H9 (cell line): ENCODE measurements at regions not wholly inside any gene's neighbourhood (a gene's known extent, or its start where the extent isn't known, plus 50 kb on each side); places are given as distances from the start of the nearest gene placed in this dataset.
A peak's percentile ranks its signal among the peaks of the same experiment; 100 is the strongest.

Source experiments
- DNase-seq: peaks from one replicate; pipeline ENCODE4 v3.0.0-alpha.2; 2017
- H2AFZ ChIP-seq: one replicate; pipeline ENCODE4 v1.6.1; 2013; ENCODE audit warnings: mild to moderate bottlenecking, low read length, control low read depth, moderate library complexity
- H2AK5ac ChIP-seq: 2 replicates; pipeline ENCODE4 v1.6.1; 2013; ENCODE audit warnings: low read length, control low read depth, mixed read lengths; ENCODE audit not compliant: insufficient read length
- H2BK120ac ChIP-seq: one replicate; pipeline ENCODE4 v1.6.1; 2013; ENCODE audit warnings: low read depth, mild to moderate bottlenecking, low read length, control low read depth, inconsistent platforms; ENCODE audit not compliant: poor library complexity, severe bottlenecking
- H2BK12ac ChIP-seq: 2 replicates; pipeline ENCODE4 v1.6.1; 2013; ENCODE audit warnings: low read length, control low read depth, mixed read lengths, low read depth; ENCODE audit not compliant: insufficient read length
- H2BK15ac ChIP-seq: 2 replicates; pipeline ENCODE4 v1.6.1; 2013; ENCODE audit warnings: low read depth, low read length, control low read depth
- H2BK20ac ChIP-seq: one replicate; pipeline ENCODE4 v1.6.1; 2013; ENCODE audit warnings: low read depth, mild to moderate bottlenecking, low read length, control low read depth, inconsistent platforms; ENCODE audit not compliant: poor library complexity, severe bottlenecking
- H2BK5ac ChIP-seq: 2 replicates; pipeline ENCODE4 v1.6.1; 2013; ENCODE audit warnings: low read length, control low read depth, mixed read lengths; ENCODE audit not compliant: insufficient read length
- H3K14ac ChIP-seq: 2 replicates; pipeline ENCODE4 v1.6.1; 2013; ENCODE audit warnings: low read length, control low read depth; ENCODE audit not compliant: insufficient read depth
- H3K18ac ChIP-seq: 2 replicates; pipeline ENCODE4 v1.6.1; 2013; ENCODE audit warnings: low read depth, mild to moderate bottlenecking, mixed read lengths, low read length, control low read depth; ENCODE audit not compliant: insufficient read length
- H3K23ac ChIP-seq: 2 replicates; pipeline ENCODE4 v1.6.1; 2013; ENCODE audit warnings: low read length, control low read depth, mixed read lengths, low read depth; ENCODE audit not compliant: insufficient read length
- H3K23me2 ChIP-seq: 2 replicates; pipeline ENCODE4 v1.6.1; 2013; ENCODE audit warnings: low read depth, mild to moderate bottlenecking, mixed read lengths, low read length, control low read depth; ENCODE audit not compliant: insufficient read length, poor library complexity, severe bottlenecking
- H3K27ac ChIP-seq: 2 replicates; pipeline ENCODE4 v1.5.1; 2013; ENCODE audit warnings: low read length, control low read depth, mixed read lengths, low read depth; ENCODE audit not compliant: insufficient read length
- H3K27me3 ChIP-seq: 2 replicates; pipeline ENCODE4 v1.6.1; 2013; ENCODE audit warnings: low read length, control low read depth, inconsistent platforms; ENCODE audit not compliant: insufficient read depth
- H3K4ac ChIP-seq: 2 replicates; pipeline ENCODE4 v1.6.1; 2013; ENCODE audit warnings: low read depth, mild to moderate bottlenecking, control low read depth, inconsistent platforms, low read length, moderate library complexity
- H3K4me1 ChIP-seq: 2 replicates; pipeline ENCODE4 v1.6.1; 2013; ENCODE audit warnings: low read length, control low read depth, inconsistent platforms; ENCODE audit not compliant: insufficient read depth
- H3K4me2 ChIP-seq: 2 replicates; pipeline ENCODE4 v1.6.1; 2013; ENCODE audit warnings: low read length, control low read depth, mixed read lengths; ENCODE audit not compliant: insufficient read length, insufficient read depth
- H3K56ac ChIP-seq: 2 replicates; pipeline ENCODE4 v1.6.1; 2013; ENCODE audit warnings: low read depth, mild to moderate bottlenecking, mixed read lengths, low read length, control low read depth; ENCODE audit not compliant: insufficient read length
- H3K79me1 ChIP-seq: 2 replicates; pipeline ENCODE4 v1.6.1; 2013; ENCODE audit warnings: low read depth, mild to moderate bottlenecking, moderate library complexity, low read length, control low read depth, inconsistent platforms; ENCODE audit not compliant: insufficient read depth, poor library complexity, severe bottlenecking
- H3K79me2 ChIP-seq: 2 replicates; pipeline ENCODE4 v1.6.1; 2013; ENCODE audit warnings: low read length, control low read depth, inconsistent platforms; ENCODE audit not compliant: insufficient read depth
- H3K9ac ChIP-seq: 2 replicates; pipeline ENCODE4 v1.6.1; 2013; ENCODE audit warnings: low read length, control low read depth, mixed read lengths; ENCODE audit not compliant: insufficient read length; ENCODE audit errors: extremely low read depth
- H3K9me3 ChIP-seq: one replicate; pipeline ENCODE4 v1.6.1; 2013; ENCODE audit warnings: low read depth, low read length, inconsistent platforms; ENCODE audit not compliant: control insufficient read depth
- H3T11ph ChIP-seq: one replicate; pipeline ENCODE4 v1.6.1; 2013; ENCODE audit warnings: mild to moderate bottlenecking, low read length, control low read depth, inconsistent platforms
- H4K20me1 ChIP-seq: one replicate; pipeline ENCODE4 v1.6.1; 2013; ENCODE audit not compliant: control insufficient read depth, insufficient read length, insufficient read depth
- H4K5ac ChIP-seq: 2 replicates; pipeline ENCODE4 v1.6.1; 2013; ENCODE audit warnings: low read depth, mild to moderate bottlenecking, mixed read lengths, low read length, control low read depth; ENCODE audit not compliant: insufficient read length
- H4K8ac ChIP-seq: replicated peaks from 2 replicates; pipeline ENCODE4 v1.6.1; 2013; ENCODE audit warnings: low read length, control low read depth, mixed read lengths, low read depth; ENCODE audit not compliant: insufficient read length
- H4K91ac ChIP-seq: 2 replicates; pipeline ENCODE4 v1.6.1; 2013; ENCODE audit warnings: low read depth, mild to moderate bottlenecking, moderate library complexity, mixed read lengths, low read length, control low read depth; ENCODE audit not compliant: insufficient read length
- H3K27ac Mint-ChIP-seq, 3 experiments: 2 replicates in 2 of 3; 3 replicates in 1 of 3; pipeline ENCODE4 v1.8.0; 2020 to 2021; ENCODE audit warnings: mixed read lengths in 3 of 3, mild to moderate bottlenecking in 1 of 3, moderate library complexity in 1 of 3
- H3K27me3 Mint-ChIP-seq: 2 replicates; pipeline ENCODE4 v1.8.0; 2021; ENCODE audit warnings: low read depth, mild to moderate bottlenecking, moderate library complexity, mixed read lengths
- H3K36me3 Mint-ChIP-seq, 3 experiments: 2 replicates in 2 of 3; 3 replicates in 1 of 3; pipeline ENCODE4 v1.8.0; 2020 to 2021; ENCODE audit warnings: low read depth in 3 of 3, mixed read lengths in 3 of 3; ENCODE audit not compliant: insufficient read depth in 1 of 3
- H3K4me1 Mint-ChIP-seq, 2 experiments: 2 replicates each; pipeline ENCODE4 v1.8.0; 2020; ENCODE audit warnings: mixed read lengths in 2 of 2
- H3K4me3 Mint-ChIP-seq, 2 experiments: 2 replicates in 1 of 2; 3 replicates in 1 of 2; pipeline ENCODE4 v1.8.0; 2020 to 2021; ENCODE audit warnings: mild to moderate bottlenecking in 2 of 2, mixed read lengths in 2 of 2, moderate library complexity in 1 of 2
- H3K9me3 Mint-ChIP-seq, 2 experiments: 2 replicates in 1 of 2; 3 replicates in 1 of 2; pipeline ENCODE4 v1.8.0; 2020; ENCODE audit warnings: mild to moderate bottlenecking in 2 of 2, mixed read lengths in 2 of 2, moderate library complexity in 1 of 2
- CTCF ChIP-seq: fragments of 200-600 bp; sonication (generic); conservative IDR thresholded peaks from 3 replicates; pipeline ENCODE4 v1.8.0; 2021; ENCODE audit warnings: antibody characterized with exemption, mild to moderate bottlenecking
- WGBS: extraction: QIAGEN DNeasy Blood & Tissue Kit; methylation state at CpG from one replicate; pipeline ENCODE4 v1.1.7; 2013; ENCODE audit warnings: missing lambda C conversion rate, low lambda C conversion rate, mixed read lengths; ENCODE audit not compliant: insufficient read length; ENCODE audit errors: extremely low coverage; 5-methylcytosine and 5-hydroxymethylcytosine counted together

GRCh38 chr22:49141761-49142160 lies 685.9 kb downstream of the BRD1 start:
- no peak overlapping the region for H2AK5ac ChIP-seq
- H3K4me1 ChIP-seq = no peaks in the 10 kb centered on the region
- TF ChIP-seq CTCF = no peak
- no peak overlapping the region for H2BK12ac ChIP-seq
- no peak overlapping the region for H4K91ac ChIP-seq
- no peak overlapping the region for H3K9ac ChIP-seq
- no peak overlapping the region for H2BK15ac ChIP-seq
- peak overlapping the region; percentile 11 for H3K18ac ChIP-seq
- Mint-ChIP-seq H3K27ac (no peak overlapping the region), H3K4me1 (peaks cover 3 to 9% of the 10 kb centered on the region in 2 experiments; a peak in 3 of 4 replicates), H3K4me3 (no peak overlapping the region), H3K9me3 (peaks cover 0 to 6% of the 10 kb centered on the region in 2 experiments; a peak in 3 of 5 replicates), H3K27me3 (peaks cover 16% of the 10 kb centered on the region), H3K36me3 (peaks cover 0 to 1% (median 0%) of the 10 kb centered on the region in 3 experiments; a peak in 1 of 7 replicates)
- H4K20me1 ChIP-seq = no peaks in the 10 kb centered on the region
- no peaks in the 10 kb centered on the region for H3K27me3 ChIP-seq
- H3K23me2 ChIP-seq = no peaks in the 10 kb centered on the region
- DNase-seq = no peak
- no peak overlapping the region for H2BK5ac ChIP-seq
- no peak overlapping the region for H3K4ac ChIP-seq
- H4K8ac ChIP-seq = no peak overlapping the region
- no peak overlapping the region for H2AFZ ChIP-seq
- no peak overlapping the region for H3K56ac ChIP-seq
- H3K79me2 ChIP-seq = no peaks in the 10 kb centered on the region
- H3K14ac ChIP-seq = no peak overlapping the region
- no peak overlapping the region for H3K23ac ChIP-seq
- H3T11ph ChIP-seq = no peak overlapping the region
- no peaks in the 10 kb centered on the region for H3K79me1 ChIP-seq
- H2BK120ac ChIP-seq = no peak overlapping the region
- no peak overlapping the region for H3K4me2 ChIP-seq
- H2BK20ac ChIP-seq = no peak overlapping the region
- H4K5ac ChIP-seq = no peak overlapping the region
- no peaks in the 10 kb centered on the region for H3K9me3 ChIP-seq
- no peak overlapping the region for H3K27ac ChIP-seq
- no CpG with 5 or more reads among the region's 11 CpGs for WGBS
